ENCODE measurements at regions not wholly inside any gene's neighbourhood (a gene's known extent, or its start where the extent isn't known, plus 50 kb on each side); places are given as distances from the start of the nearest gene placed in this dataset.

DNA sequence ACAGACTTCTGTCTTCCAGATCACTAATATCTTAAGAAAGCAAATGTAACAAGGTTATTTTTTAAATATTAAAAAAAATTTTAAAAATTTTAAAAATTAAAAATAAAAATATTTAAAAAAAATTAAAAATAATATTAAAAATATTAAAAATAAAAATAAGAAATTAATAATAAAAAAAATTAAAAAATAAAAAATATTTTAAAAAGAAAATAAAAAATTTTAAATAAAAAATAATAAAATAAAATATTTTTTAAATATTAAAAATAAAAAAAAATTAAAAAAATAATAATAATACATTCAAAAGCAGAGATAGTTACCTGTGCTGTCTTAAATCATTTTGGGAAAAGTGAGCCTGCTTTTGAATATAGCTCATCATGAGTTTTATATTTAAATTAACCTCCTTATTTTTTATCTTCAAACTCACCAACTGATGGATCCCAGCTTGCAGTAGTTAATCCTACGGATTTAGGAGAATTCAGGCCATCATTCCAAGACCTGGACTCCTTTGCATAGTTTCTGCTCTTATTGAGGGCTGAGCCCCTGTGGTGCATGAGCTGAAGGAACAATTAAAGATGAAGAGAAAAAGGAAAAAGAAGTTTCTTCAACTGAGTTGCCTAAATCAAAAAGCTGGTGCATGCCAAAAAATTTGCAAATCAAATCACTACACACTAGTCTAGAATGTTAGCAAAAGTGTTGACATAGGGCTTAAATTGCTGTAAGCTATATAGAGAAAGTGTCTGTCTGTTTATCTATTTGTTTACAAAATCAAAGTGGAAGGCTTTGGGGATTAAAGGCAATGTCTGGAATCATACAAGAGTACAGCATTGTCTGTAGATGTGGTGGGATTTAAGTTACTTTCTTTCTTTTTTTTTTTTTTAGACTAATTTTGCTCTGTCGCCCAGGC lies 50.5 kb upstream of the ZNF438 start:
- no peak for DNase-seq

DNA sequence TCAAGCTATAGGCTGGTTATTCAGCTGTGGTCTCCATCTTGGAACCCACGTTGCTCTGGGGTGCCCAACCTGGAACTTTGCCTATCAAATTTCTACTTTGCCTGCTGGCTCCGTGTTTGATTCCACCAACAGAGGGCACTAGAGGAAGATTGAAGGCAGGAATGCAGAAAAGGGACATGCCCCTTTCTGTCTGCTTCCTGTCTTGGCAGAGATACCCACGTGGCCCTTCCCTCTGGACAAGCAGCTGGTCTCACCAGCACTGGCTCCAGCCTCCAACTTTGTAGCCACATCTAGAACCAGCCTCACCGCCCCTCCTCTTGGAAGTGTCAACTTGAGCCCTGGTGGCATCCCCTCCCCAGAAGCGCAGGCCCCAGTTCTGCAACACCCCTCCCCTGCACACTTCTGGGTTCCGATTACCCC lies 52.1 kb upstream of the ZNF438 start:
- peak; percentile 47 to 54 for DNase-seq

DNA sequence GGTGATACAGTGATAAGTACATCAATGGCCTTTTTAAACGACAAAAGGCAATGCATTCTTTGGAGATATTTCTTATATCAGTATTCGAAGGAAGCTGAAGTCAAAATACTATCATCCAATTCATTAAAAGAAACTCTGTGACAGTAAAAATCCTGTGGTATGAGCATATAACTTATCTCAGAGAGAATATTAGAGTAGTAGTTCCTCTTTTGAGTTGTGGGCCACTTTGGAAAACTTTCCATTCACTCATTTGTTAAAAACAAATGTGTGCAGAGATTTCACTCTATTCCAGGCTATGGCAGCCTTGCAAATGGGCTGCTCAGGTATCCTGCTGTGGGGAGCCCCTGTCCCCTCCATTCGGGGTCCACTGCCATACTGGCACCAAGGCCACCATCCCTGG lies 55.3 kb upstream of the ZNF438 start:
- DNase-seq, result no peak

DNA sequence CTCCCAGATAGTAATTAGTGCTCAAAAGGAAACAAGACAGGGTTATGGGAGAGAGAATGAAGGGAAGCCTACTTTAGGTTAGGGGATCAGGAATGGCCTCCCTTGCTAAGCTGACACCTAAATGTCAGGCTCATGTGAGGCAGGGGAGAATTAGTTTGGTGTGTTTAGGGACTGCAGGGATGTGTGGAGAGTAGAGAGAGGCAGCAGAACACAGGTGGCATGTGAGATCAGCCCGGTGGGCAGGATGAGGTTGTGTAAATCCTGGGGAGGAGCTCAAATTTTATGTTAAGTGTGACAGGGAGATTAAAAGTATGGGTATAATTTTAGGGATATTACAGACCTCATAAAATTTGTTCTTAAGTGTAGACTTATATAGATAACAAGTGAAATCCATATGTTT lies 56.2 kb upstream of the ZNF438 start:
- DNase-seq, result no peak

DNA sequence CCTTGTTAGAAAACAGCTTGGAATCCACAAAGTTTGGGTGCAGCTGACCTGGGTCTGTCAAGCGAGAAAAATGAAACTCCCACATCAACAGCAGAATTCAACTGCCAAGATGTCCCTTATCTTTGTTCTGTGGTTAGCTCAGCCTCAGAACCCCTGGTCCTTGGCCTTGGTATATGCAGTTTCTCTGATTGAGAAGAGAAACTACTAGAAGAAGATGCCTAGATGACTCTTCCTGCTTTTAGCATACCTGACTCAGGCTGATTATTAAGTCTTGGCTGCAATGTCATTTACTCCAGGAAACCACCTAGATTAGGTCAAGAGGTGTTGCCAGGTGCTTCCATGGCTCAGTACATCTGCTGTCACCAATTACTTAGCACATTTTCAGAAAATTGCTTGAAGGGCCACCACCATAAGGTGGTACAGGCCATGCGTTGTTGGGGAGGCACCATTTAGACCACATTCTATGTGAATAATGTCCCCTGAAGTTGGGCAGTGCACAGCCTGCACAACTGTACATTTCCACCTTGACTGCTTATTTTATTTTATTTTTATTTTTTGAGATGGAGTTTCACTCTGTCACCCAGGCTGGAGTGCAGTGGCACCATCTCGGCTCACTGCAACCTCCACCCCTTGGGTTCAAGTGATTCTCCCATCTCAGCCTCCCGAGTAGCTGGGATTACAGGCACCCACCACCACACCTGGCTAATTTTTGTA lies 59.4 kb upstream of the ZNF438 start:
- no peak for DNase-seq

DNA sequence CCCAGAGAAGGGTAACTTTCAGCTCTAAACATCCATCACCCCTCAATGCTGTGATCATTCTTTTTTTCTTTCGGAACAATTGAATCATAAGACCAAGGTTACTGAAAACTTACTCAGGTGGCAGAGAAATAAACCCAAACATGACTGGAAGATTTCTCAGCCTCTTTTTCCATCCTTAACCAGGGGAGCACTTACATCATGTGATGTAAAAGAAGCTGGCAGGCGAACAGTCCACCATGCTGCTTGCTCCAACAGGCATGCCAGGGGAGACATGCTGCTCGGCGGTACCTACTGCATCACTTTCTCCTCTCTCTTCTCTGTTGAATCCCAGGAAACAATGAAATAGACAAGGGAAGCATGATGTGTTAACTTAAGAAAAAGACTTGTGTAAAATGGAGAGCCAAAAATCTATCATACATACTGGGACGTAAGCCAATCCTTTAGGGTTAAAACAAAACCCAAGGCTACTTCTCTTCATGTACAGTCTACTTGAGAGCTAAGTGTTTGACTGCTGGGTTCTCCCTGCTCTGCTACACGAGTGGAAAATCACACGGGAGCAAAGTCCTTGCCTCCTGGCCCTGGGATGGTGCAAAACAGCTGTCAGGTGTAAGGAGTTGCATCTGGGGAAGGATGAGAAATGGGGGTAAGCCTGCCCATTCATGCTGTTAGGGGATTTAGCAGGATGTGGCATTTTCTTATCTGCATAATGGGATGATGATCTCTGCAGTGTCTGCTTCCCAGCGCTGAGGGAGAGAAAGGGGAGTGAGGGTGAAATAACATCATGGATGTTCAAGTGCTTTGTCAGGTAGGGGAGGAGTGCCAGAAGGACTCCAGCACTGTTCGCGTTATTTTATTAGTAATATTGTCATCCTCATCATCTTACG lies 64.3 kb upstream of the ZNF438 start:
- DNase-seq, result no peak

DNA sequence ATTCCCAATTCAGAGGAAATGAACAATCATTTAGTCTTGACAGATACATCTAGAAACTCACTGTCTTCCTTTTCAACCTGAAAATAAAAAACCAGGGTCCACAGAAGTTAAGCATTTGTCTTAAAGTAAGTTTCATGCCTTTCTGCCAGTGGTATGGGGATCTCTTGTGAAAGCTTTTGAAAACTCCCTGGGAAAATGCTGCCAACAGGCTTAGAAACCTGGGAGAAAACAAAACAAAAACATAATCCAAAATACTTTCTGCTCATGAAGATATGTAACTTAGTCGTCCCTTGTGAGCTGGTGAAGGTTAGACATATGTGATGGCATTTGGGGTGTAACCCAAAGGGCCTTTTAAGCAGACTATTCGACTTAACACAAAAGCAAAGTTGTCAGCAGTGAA lies 66.4 kb upstream of the ZNF438 start:
- no peak for DNase-seq

DNA sequence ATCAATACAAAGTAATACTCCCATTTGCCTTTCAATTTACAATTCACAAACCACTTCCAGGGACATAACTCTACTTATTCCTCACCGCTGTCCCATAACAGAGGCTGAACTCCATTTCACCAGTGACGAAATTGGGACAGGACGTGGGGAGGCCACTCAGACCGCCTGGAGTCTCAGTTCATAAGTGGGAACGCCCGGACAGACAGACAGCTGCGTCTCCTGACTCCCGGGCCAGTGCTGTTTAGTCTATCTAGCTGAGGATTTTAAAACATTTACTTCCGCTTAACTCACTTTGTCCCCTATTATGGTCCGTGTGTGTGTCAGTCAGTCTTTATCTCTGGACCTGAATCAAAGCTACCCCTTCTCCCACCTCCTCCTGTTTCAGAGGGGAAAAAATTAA lies 67.4 kb upstream of the ZNF438 start:
- no peak for DNase-seq

DNA sequence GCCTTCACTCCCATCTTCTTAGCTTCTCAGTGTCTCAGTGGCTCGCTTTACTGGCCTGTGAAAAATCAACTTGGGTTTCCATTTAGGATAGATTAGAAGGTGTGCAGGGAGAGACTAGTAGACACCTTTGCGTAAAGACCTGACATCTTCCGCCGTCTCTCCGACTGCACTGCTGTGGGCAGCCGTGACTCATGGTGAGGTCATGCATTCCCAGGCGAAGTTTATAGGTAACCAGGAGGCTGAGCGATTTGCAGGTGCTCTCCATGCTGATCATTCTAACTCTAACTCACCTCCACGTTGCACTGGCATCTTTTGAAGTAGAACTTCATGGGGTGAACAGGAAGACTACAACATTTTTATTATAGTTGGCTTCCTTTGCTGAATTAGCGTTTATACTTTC lies 68.0 kb upstream of the ZNF438 start:
- peak; percentile 45 to 64 for DNase-seq

DNA sequence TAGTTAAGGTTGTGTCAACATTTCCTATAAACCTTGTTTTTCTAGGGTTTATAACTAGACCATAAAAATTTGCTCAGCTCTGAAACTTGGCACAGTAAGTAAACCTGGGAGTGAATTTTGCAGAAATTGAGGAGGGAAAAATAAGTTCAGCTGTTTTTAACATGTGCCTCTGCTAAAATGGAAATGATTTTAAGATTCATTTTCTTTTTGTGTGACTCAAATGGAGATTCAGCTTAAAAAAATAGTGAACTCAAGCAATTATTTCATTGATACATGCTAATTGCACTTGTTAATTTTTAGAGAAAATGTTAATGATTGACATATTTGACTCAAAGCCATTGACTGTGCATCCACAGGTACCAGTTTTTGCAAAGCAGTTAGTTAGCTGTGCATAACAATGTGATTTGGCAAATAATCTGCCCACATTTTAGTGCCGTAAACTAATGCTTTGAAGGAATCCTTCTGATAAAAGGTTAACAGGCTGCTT lies 68.5 kb upstream of the ZNF438 start:
- DNase-seq, result no peak

DNA sequence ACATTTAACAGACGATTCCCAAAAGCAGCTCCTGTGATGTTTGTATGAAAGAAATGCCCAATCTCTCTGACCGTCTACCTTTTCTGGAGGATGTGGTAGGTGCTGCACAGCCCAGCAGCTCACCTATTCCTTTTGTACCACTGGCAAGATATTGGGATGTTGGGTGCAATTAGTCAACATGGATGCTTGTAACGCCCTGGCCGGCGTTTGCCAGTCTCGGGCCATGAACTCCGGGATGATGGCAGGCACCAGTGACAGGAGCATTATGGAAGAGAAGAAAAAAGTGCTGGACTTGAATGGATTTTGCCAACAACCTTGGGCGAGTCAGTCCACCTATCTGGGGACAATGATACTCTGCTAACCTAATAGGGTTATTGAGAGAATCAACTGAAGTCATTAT lies 69.0 kb upstream of the ZNF438 start:
- no peak for DNase-seq

DNA sequence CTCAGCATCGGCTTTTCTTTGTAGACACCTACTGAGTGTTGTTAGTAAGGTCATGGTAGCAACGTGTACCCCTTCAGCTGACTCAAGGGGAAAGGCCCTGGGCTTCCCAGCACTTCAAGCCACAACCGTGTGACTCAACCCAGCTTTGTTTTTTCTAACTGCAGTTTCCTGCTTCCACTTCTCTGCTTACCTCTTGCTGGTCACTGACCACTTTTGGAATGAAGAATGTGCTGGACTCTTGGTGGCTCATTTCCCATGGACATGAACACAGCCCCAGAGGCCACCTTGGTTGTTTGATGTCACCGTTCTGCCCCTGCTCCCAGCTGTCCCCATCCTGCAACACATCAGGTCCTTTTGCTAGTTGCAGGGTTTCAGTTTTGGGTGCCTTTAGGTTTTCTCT lies 69.5 kb upstream of the ZNF438 start:
- peak; percentile 44 to 75 for DNase-seq

DNA sequence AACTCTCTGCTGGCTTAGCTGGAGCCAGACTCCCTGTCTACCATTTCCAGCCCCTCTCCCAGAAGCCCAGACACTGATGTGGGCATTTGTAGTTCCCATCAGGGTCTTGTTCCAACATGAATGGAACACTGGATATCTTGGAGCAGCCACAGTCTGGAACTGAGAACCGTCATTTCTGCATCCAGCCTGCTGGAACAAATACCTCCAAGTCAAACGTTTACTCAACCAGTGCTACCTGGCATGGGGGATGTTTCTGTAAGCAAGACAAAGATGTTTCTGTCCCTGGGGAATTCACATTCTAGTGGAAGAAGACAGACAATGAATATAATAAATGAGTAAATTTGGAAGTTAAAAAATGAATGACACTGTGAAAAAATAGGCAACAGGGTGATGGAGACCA lies 70.8 kb upstream of the ZNF438 start:
- DNase-seq, result no peak

DNA sequence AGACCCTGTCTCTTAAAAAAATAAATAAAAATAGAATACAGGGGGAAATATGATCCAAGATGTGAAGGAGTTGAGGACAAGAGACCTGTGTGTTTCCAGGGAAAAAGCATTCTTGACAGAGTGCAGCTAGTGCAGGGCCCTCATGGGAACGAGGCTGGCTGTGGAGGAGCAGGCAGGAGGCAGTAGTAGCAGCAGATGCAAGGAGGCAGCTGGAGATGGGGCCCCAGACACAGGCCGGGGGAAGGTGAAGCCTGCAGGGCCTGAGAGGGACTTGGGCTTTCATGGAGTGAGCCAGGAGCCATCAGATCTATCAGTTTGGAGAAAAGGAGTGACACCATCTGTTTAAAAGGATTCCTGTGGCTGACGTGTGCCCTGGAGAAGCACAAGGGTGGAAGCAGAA lies 71.4 kb upstream of the ZNF438 start:
- no peak for DNase-seq

DNA sequence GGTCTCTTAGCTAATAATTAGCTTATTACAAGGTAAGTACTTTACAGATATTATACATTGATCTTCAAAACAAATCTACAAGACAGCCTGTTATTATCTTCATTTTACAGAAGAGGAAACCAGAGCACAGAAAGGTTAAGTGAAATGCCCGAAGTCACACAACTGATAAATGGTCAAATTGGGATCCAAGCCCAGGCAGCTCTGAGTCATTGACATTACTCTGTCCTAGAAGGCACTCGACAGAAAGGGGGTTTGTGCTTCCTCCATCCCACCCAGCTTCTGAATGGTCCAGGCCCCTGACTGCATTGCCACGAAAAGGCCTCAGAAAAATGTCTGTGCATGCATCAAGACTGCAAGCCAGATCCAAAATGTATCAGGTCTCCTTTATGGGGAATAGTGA lies 81.3 kb upstream of the ZNF438 start:
- no peak for DNase-seq

DNA sequence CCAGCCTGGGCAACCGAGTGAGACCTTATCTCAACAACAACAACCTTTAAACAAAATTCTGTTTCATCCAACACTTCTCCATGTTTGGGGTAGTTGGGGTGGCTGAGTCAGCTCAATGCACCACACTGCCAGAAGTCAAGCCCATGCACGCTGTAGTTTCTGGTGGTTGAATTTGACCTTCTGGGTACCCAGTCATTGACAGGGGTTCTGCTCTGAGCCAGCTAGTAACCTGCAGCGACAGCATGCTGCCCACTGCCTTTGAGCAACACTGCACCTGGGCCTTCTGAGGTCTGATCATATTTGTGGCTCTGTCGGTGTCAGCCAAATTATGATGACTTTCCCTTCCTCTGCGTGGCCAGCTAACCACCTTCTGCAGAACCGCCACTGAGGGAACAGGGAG lies 84.6 kb upstream of the ZNF438 start:
- no peak for DNase-seq

DNA sequence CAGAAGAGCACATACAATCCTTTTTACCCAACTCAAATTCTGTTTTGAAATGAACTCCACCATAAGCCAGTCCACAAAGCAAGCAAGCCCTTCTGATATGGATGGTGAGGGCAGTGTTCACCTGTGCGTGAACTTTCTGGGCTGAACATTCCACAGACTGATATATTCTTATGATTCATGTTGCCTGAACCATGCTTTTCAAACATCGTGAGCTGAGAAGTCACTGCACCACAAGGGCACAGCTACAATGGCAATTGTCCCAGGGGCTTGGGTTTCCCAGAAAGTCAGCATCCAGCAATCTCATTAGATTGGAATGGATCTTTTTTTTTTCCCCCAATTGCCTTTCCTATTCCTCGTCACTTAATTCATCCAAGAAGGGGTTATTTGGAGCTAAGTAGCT lies 86.9 kb upstream of the ZNF438 start:
- DNase-seq, result no peak

DNA sequence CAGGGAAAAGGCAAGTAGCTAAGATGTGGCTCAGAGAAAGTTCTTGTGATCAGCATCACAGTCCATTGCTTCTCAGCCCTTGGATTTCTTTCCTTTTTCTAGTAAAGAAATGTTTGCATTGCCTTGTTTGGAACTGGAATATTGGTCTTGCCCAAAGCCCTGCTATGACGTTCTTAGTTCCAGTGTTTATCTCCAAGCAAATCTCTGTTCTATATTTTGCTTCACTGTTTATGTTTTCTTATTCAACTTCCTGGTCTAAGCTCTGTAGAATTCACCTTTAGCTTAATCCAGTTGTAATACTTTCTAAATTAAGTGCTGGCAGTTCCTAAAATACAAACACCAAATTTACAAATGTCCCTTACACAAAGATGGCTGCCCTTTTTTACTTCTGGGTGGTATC lies 88.7 kb upstream of the ZNF438 start:
- no peak for DNase-seq

DNA sequence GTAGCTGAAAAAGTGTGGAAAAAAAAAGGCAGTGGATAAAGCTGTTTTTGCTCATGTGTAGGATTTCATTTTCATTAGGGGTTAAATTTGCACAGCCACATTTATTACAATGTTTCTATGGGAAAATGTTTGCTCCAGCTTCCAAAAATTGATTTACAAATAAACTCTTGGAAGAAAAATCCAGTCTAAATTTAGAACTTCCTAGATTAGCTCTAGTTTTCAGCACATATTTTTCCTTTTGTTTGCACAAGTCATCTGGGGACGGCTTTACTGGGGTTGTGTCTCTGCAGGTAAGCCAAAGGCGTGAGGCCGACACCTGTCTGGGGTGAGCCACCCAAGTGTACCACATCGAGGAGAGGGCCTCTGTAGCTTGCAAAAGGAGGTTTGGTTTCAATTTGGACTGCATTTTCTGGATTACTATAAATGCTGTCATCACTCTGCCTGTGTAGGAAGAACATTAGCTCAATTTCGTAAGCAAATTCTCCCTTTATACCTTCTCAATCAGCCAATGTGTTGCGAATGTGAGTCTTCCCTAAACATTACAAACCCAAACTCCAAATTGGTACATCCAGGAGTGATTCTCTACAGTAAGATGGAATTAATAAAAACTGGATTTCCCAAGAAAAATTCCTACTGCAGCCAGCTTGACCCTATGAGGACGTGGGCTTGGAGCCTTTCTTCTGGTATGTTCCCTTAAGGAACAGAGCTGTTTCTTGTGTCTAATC lies 89.5 kb upstream of the ZNF438 start:
- DNase-seq, result no peak

DNA sequence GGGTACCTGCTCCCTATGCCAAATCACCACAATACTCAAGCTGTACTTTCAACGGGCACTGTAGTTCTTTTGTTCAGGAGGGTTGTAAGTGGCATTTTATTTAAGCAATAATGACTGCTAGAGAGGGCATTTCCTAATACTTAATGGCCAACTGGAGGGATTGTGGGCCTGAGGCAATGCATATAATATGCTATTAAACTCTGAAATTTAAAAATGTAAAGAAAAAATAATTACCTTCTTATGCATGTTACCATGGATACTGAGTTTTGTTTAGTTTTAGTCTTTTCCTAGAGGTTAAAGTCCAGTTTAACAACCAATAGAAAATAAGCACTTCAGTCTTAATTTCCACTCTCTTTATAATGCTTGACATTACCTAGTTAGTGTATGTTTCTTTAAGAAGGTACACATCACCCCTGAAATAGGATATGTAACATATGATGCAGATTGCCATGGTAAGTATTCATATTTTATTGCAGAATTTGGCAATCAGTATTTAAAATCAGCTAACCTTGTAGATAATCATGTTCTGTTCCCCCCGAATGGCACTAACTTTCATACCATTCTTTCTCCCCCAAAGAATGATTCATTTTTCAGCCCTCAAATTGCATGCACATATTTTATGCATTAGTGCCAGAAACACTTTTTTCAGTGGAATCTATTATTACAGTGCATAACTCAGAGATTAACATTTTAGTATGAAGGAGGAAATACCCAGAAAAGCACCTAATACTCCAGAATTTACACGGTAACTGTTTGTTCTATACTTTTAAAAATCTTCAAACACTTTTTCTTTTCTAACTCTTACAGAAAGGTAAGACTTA lies 90.3 kb upstream of the ZNF438 start:
- no peak for DNase-seq

DNA sequence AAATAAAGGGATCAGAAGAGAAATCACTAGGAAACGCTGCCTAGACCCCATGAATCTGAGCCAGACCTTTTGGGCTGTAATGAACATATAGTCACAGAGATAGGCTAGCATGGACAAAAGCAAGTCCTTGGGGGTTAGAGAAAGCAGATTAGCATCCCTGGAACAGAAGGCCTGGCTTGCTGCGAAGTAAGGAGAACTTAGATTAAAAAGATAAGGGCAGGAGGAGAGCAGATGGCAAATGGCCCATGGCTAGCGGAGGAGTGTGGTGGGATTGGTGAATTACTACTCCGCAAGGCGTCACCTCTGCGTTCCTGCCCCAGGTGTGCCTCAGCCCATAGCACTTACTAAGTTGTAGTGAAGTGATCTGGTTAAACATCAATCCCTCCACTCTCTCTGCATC lies 92.3 kb upstream of the ZNF438 start:
- no peak for DNase-seq

DNA sequence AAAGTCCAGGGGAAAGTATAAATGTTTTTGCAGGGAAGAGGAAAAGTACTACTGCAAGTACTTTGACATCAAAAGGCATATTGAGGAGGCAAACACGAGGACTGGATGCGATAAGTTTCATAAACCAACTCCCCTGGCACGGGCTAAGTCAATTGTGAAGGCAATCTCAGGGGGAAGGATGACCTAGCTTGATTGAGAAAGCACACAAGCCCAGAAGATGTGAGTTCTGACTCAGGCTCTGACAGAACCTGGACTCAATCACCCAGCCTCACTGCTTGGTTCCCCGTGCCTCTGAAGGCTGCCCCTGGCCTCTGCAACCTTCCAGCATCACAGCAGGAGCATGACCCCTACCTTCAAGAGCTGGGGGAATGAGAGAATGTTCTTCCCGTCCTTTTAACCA lies 93.2 kb upstream of the ZNF438 start:
- DNase-seq, result no peak
